IMR-90 (cell line): ENCODE measurements at regions not wholly inside any gene's neighbourhood (a gene's known extent, or its start where the extent isn't known, plus 50 kb on each side); places are given as distances from the start of the nearest gene placed in this dataset.

Experiments used
- ATAC-seq: fragments of 200-7000 bp; cut with Tn5 transposase; 2 replicates; pipeline ENCODE4 v1.9.1; 2020; ENCODE audit warnings: low read depth, mild to moderate bottlenecking, moderate library complexity
- BruUV-seq: library from RNA; stranded (reverse); fragments of 400-500 nt; replicated peaks from 2 replicates; lab custom pipeline; 2021; lab: Mats Ljungman, UMichigan
- CTCF ChIA-PET: fragments of 300-600 bp; formaldehyde crosslinking; extraction: SDS; loops from one replicate; lab custom pipeline; 2021; ENCODE audit warnings: antibody characterized with exemption; lab: Yijun Ruan, JAX
- POLR2A ChIA-PET: fragments of 300-600 bp; sonication (Branson Sonifier 250); formaldehyde crosslinking; loops from one replicate; lab custom pipeline; 2022; ENCODE audit warnings: antibody characterized with exemption; ENCODE audit not compliant: unreplicated experiment; lab: Charles Lee
- DNase-seq: peaks from one replicate; pipeline ENCODE4 v3.0.0; 2013
- H2AFZ ChIP-seq: replicated peaks from 2 replicates; pipeline ENCODE3; 2013; ENCODE audit warnings: low read length, mild to moderate bottlenecking; ENCODE audit not compliant: poor library complexity
- H2AK5ac ChIP-seq: 2 replicates; pipeline ENCODE4 v1.6.1; 2013; ENCODE audit warnings: low read depth, low read length, inconsistent platforms
- H2AK9ac ChIP-seq: replicated peaks from 2 replicates; pipeline ENCODE3; 2013; ENCODE audit warnings: mild to moderate bottlenecking, low read depth, low read length, moderate library complexity; ENCODE audit not compliant: poor library complexity
- H2BK120ac ChIP-seq: 2 replicates; pipeline ENCODE4 v1.6.1; 2013; ENCODE audit warnings: low read depth, low read length, inconsistent platforms
- H2BK15ac ChIP-seq: 3 replicates; pipeline ENCODE4 v1.6.1; 2013; ENCODE audit warnings: low read depth, low read length, inconsistent platforms
- H2BK20ac ChIP-seq: 2 replicates; pipeline ENCODE4 v1.6.1; 2013; ENCODE audit warnings: low read depth, mild to moderate bottlenecking, inconsistent platforms, low read length, moderate library complexity
- H2BK5ac ChIP-seq: 2 replicates; pipeline ENCODE4 v1.6.1; 2013; ENCODE audit warnings: mild to moderate bottlenecking, low read depth, low read length, inconsistent platforms; ENCODE audit not compliant: poor library complexity, severe bottlenecking
- H3K14ac ChIP-seq: replicated peaks from 2 replicates; pipeline ENCODE4 v1.6.1; 2013; ENCODE audit warnings: low read depth, low read length, inconsistent platforms
- H3K18ac ChIP-seq: 2 replicates; pipeline ENCODE4 v1.6.1; 2013; ENCODE audit warnings: low read depth, low read length, control low read depth
- H3K23ac ChIP-seq: 2 replicates; pipeline ENCODE4 v1.6.1; 2013; ENCODE audit warnings: low read depth, low read length, inconsistent platforms
- H3K27ac ChIP-seq: 2 replicates; pipeline ENCODE4 v1.5.1; 2013; ENCODE audit warnings: mild to moderate bottlenecking, control low read depth, low read length; ENCODE audit not compliant: insufficient read depth
- H3K27me3 ChIP-seq: 2 replicates; pipeline ENCODE4 v1.6.1; 2013; ENCODE audit warnings: low read length; ENCODE audit not compliant: control insufficient read depth, insufficient read depth
- H3K36me3 ChIP-seq: 2 replicates; pipeline ENCODE4 v1.6.1; 2013; ENCODE audit warnings: low read length, mixed read lengths; ENCODE audit not compliant: control insufficient read depth, insufficient read depth
- H3K4ac ChIP-seq: 2 replicates; pipeline ENCODE4 v1.6.1; 2013; ENCODE audit warnings: low read depth, low read length, inconsistent platforms
- H3K4me1 ChIP-seq: 2 replicates; pipeline ENCODE4 v1.6.1; 2013; ENCODE audit warnings: low read length, mixed read lengths; ENCODE audit not compliant: control insufficient read depth, insufficient read depth
- H3K4me2 ChIP-seq: 2 replicates; pipeline ENCODE4 v1.6.1; 2013; ENCODE audit warnings: low read depth, mild to moderate bottlenecking, control low read depth, low read length, moderate library complexity
- H3K4me3 ChIP-seq: 2 replicates; pipeline ENCODE4 v1.5.1; 2013; ENCODE audit warnings: low read depth, mild to moderate bottlenecking, control low read depth, low read length, moderate library complexity; ENCODE audit not compliant: insufficient read depth
- H3K56ac ChIP-seq: 2 replicates; pipeline ENCODE4 v1.6.1; 2013; ENCODE audit warnings: low read length, inconsistent platforms; ENCODE audit not compliant: insufficient read depth; ENCODE audit errors: extremely low read depth
- H3K79me1 ChIP-seq, 2 experiments: 2 replicates each; pipeline ENCODE4 v1.6.1; 2013; ENCODE audit warnings: low read length in 2 of 2, inconsistent platforms in 1 of 2, low read depth in 1 of 2
- H3K9ac ChIP-seq: 2 replicates; pipeline ENCODE4 v1.6.1; 2013; ENCODE audit warnings: low read depth, low read length, control low read depth
- H3K9me1 ChIP-seq: 2 replicates; pipeline ENCODE4 v1.6.1; 2013; ENCODE audit warnings: low read length, inconsistent platforms; ENCODE audit not compliant: insufficient read depth
- H3K9me3 ChIP-seq: 2 replicates; pipeline ENCODE4 v1.6.1; 2013; ENCODE audit warnings: low read length; ENCODE audit not compliant: control insufficient read depth, insufficient read depth
- H4K20me1 ChIP-seq: 2 replicates; pipeline ENCODE4 v1.6.1; 2013; ENCODE audit warnings: low read length, inconsistent platforms; ENCODE audit not compliant: insufficient read depth
- H4K5ac ChIP-seq: 2 replicates; pipeline ENCODE4 v1.6.1; 2013; ENCODE audit warnings: mild to moderate bottlenecking, low read depth, low read length, control low read depth
- H4K8ac ChIP-seq, 2 experiments: 2 replicates each; pipeline ENCODE4 v1.6.1; 2013; ENCODE audit warnings: low read depth in 2 of 2, low read length in 2 of 2, control low read depth in 1 of 2, inconsistent platforms in 1 of 2
- H4K91ac ChIP-seq: 2 replicates; pipeline ENCODE4 v1.6.1; 2013; ENCODE audit warnings: low read depth, low read length, inconsistent platforms; ENCODE audit not compliant: insufficient read depth
- BHLHE40 ChIP-seq: fragments of 150-350 bp; IDR thresholded peaks from 2 replicates; pipeline ENCODE4 v1.6.1; 2016; ENCODE audit warnings: mild to moderate bottlenecking, low read depth, low read length
- CEBPB ChIP-seq: IDR thresholded peaks from 2 replicates; pipeline ENCODE4 v1.6.1; 2012; ENCODE audit warnings: low read depth, low read length, improper control_type of control experiment
- CHD1 ChIP-seq: IDR thresholded peaks from 2 replicates; pipeline ENCODE4 v1.6.1; 2012; ENCODE audit warnings: low read depth, low read length, improper control_type of control experiment
- FOS ChIP-seq: fragments of 150-350 bp; IDR thresholded peaks from 2 replicates; pipeline ENCODE4 v1.6.1; 2016; ENCODE audit warnings: low read depth, low read length
- MAFK ChIP-seq: IDR thresholded peaks from 2 replicates; pipeline ENCODE4 v1.6.1; 2012; ENCODE audit warnings: low read depth, low read length, improper control_type of control experiment
- MXI1 ChIP-seq: IDR thresholded peaks from 2 replicates; pipeline ENCODE4 v1.6.1; 2012; ENCODE audit warnings: low read depth, mild to moderate bottlenecking, low read length, moderate library complexity, borderline replicate concordance
- NFE2L2 ChIP-seq: fragments of 150-350 bp; IDR thresholded peaks from 2 replicates; pipeline ENCODE4 v1.6.1; 2016; ENCODE audit warnings: low read depth, mild to moderate bottlenecking, low read length
- POLR2A ChIP-seq: IDR thresholded peaks from 2 replicates; pipeline ENCODE4 v1.6.1; 2012; ENCODE audit warnings: mild to moderate bottlenecking, low read depth, low read length
- RAD21 ChIP-seq: IDR thresholded peaks from 2 replicates; pipeline ENCODE4 v1.6.1; 2012; ENCODE audit warnings: low read length, improper control_type of control experiment
- RCOR1 ChIP-seq: IDR thresholded peaks from 2 replicates; pipeline ENCODE4 v1.6.1; 2012; ENCODE audit warnings: mild to moderate bottlenecking, low read length, improper control_type of control experiment; ENCODE audit not compliant: insufficient replicate concordance
- SMC3 ChIP-seq: fragments of 150-350 bp; IDR thresholded peaks from 2 replicates; pipeline ENCODE4 v1.6.1; 2016; ENCODE audit warnings: low read depth, mild to moderate bottlenecking, antibody characterized with exemption, low read length, moderate library complexity
- WGBS, 2 experiments: methylation state at CpG; one replicate each; pipeline versions ENCODE4 v1.1.5 to v1.1.7; 2013; ENCODE audit warnings: missing lambda C conversion rate in 2 of 2; ENCODE audit not compliant: insufficient read length in 1 of 2; ENCODE audit errors: extremely low coverage in 2 of 2; 5-methylcytosine and 5-hydroxymethylcytosine counted together
- dilution Hi-C: fragments of 300-500 bp; cut with HindIII; formaldehyde crosslinking; loops from one replicate; pipeline ENCODE4 v1.14.3; 2018; ENCODE audit warnings: low sequenced_read_pairs; ENCODE audit not compliant: unreplicated experiment
- in situ Hi-C: fragments of 300-500 bp; cut with MboI; formaldehyde crosslinking; loops from 3 replicates; pipeline ENCODE4 v1.14.3; 2019; ENCODE audit warnings: low sequenced_read_pairs, inconsistent platforms, mixed read lengths
- intact Hi-C: fragments of 100-400 bp; cut with micrococcal nuclease; formaldehyde crosslinking; loops from 2 replicates; pipeline ENCODE4 v1.10.0; 2022
- TF ChIP-seq, protein P1 (sequence below): conservative IDR thresholded peaks from 2 replicates; pipeline ENCODE4 v1.5.1; 2012; ENCODE audit warnings: mild to moderate bottlenecking, low read depth, low read length, improper control_type of control experiment
- TF ChIP-seq, protein P2 (sequence below): fragments of 150-350 bp; IDR thresholded peaks from 2 replicates; pipeline ENCODE4 v1.6.1; 2017; ENCODE audit warnings: mild to moderate bottlenecking, antibody characterized with exemption, low read length, low read depth
- TF ChIP-seq, protein P3 (sequence below): fragments of 150-350 bp; IDR thresholded peaks from 2 replicates; pipeline ENCODE4 v1.6.1; 2016; ENCODE audit warnings: low read depth, mild to moderate bottlenecking, low read length, moderate library complexity, borderline replicate concordance

DNA sequence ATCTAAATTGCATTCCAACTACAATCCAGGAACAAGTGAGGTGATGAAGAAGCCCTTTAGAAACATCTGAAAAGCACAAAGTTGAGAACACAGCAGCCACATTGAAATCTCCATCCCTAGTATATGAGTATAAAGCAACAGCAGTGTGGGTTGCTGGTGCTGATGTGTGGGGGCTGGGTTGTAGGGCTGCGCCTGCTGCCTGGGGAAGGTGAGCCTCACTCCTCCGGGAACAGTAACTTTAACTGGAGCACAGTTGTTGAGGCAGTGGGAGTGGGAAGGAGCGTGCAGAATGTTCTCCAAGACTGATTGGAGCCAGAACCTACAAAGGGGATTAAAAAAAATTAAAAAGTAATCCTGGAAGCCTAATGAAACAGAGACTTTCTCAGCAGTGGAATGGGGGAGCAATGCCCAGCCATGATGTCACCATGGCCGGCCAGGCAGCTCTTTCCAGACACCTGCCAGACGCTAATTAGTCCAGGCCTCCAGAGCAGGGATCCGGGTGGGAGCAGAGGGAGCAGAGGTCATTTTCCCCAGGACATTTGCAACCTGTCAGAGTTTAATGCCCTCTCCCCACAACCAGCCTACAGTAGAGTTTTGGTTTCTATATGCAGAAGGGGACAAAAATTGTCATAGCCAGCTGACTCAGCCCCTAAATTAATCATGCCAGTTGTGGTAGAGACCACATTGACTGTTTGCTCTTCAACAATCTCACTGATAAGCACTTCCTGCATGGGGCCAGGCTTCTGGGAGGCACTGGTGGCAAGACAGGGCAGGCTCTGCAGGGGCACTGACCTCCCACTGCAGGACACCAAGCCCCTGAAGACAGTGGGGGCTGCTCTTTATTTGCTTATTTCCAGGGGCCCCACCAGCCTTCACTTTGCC, 133.0 kb upstream of the ZNF32 start (continued):
- TF ChIP-seq MAFK, result no peak

DNA sequence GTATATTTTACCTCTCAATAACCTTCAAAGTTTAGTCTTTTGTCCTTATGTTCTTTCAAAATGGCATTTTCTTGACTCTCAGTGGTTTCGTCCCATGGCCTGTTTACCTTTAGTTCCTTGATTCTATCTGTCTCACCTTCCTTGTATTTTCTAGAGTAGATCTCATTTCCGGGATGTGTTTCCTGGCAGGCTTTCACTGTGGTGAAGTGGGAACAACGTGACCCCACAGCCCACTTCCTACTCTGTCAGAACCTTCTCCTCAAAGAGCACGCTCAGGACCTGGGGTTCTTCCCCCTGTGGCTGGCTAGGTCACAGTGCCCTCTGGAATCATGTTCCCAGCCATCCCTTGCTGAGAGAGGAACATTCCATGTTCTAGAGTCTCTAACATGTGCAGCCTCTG, 129.9 kb upstream of the ZNF32 start:
- Histone ChIP-seq H3K79me1 (no peaks in the 10 kb centered on the region), H3K27me3 (no peaks in the 10 kb centered on the region; the same call in 1 of the 2 replicates), H3K9me3 (no peaks in the 10 kb centered on the region), H2AK9ac (no peak overlapping the region), H3K14ac (no peak overlapping the region), H3K9me1 (no peaks in the 10 kb centered on the region), H3K4me1 (0 out of 2 replicates have a peak, but pooled peaks cover 1% of the 10 kb centered on the region), H2AFZ (no peak overlapping the region), H2BK5ac (no peak overlapping the region), H2BK120ac (no peak overlapping the region), H3K27ac (no peak overlapping the region), H3K23ac (no peak overlapping the region), H4K5ac (no peak overlapping the region), H3K4me3 (no peak overlapping the region), H2AK5ac (no peak overlapping the region), H3K56ac (no peak overlapping the region), H3K9ac (no peak overlapping the region), H4K91ac (no peak overlapping the region), H4K20me1 (no peaks in the 10 kb centered on the region), H2BK15ac (no peak overlapping the region), H3K36me3 (no peaks in the 10 kb centered on the region), H3K4me2 (no peak overlapping the region), H4K8ac (no peak overlapping the region), H3K4ac (no peak overlapping the region), H2BK20ac (no peak overlapping the region), H3K18ac (no peak overlapping the region)
- ATAC-seq, result no peak
- CTCF ChIA-PET, result no interaction called here
- DNase-seq, result no peak
- intact Hi-C loops, result no loop called here
- BruUV-seq, result no TSS peak
- in situ Hi-C loops, result no loop called here
- POLR2A ChIA-PET, result no interaction called here
- dilution Hi-C loops, result no loop called here
- no CpG with 5 or more reads among the region's 4 CpGs for WGBS, 2 experiments
- TF ChIP-seq MXI1 (no peak), FOS (no peak), CEBPB (no peak), CHD1 (no peak), NFE2L2 (no peak), SMC3 (no peak), BHLHE40 (no peak), RCOR1 (no peak), POLR2A (no peak), RAD21 (no peak)
- TF ChIP-seq, protein P1, sequence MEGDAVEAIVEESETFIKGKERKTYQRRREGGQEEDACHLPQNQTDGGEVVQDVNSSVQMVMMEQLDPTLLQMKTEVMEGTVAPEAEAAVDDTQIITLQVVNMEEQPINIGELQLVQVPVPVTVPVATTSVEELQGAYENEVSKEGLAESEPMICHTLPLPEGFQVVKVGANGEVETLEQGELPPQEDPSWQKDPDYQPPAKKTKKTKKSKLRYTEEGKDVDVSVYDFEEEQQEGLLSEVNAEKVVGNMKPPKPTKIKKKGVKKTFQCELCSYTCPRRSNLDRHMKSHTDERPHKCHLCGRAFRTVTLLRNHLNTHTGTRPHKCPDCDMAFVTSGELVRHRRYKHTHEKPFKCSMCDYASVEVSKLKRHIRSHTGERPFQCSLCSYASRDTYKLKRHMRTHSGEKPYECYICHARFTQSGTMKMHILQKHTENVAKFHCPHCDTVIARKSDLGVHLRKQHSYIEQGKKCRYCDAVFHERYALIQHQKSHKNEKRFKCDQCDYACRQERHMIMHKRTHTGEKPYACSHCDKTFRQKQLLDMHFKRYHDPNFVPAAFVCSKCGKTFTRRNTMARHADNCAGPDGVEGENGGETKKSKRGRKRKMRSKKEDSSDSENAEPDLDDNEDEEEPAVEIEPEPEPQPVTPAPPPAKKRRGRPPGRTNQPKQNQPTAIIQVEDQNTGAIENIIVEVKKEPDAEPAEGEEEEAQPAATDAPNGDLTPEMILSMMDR, result no peak
- TF ChIP-seq, protein P2, sequence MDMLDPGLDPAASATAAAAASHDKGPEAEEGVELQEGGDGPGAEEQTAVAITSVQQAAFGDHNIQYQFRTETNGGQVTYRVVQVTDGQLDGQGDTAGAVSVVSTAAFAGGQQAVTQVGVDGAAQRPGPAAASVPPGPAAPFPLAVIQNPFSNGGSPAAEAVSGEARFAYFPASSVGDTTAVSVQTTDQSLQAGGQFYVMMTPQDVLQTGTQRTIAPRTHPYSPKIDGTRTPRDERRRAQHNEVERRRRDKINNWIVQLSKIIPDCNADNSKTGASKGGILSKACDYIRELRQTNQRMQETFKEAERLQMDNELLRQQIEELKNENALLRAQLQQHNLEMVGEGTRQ, result no peak
- TF ChIP-seq, protein P3, sequence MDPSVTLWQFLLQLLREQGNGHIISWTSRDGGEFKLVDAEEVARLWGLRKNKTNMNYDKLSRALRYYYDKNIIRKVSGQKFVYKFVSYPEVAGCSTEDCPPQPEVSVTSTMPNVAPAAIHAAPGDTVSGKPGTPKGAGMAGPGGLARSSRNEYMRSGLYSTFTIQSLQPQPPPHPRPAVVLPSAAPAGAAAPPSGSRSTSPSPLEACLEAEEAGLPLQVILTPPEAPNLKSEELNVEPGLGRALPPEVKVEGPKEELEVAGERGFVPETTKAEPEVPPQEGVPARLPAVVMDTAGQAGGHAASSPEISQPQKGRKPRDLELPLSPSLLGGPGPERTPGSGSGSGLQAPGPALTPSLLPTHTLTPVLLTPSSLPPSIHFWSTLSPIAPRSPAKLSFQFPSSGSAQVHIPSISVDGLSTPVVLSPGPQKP, result no peak
